CD14-positive monocyte (primary cell): ENCODE measurements at regions not wholly inside any gene's neighbourhood (a gene's known extent, or its start where the extent isn't known, plus 50 kb on each side); places are given as distances from the start of the nearest gene placed in this dataset.

Source experiments
- DNase-seq, 3 donors: peaks; one replicate each; pipeline ENCODE4 v3.0.0-alpha.2; 2011 to 2022
- H2AFZ ChIP-seq: 2 replicates; pipeline ENCODE4 v1.6.0; 2012; ENCODE audit warnings: mild to moderate bottlenecking, low read depth, low read length, inconsistent platforms; ENCODE audit not compliant: insufficient read depth, poor library complexity, severe bottlenecking
- H3K27ac ChIP-seq, 2 donors: 1 replicate in 1 of 2; 2 replicates in 1 of 2; pipeline ENCODE4 v1.5.1; 2012 to 2013; ENCODE audit warnings: low read length in 2 of 2, control low read depth in 1 of 2, inconsistent platforms in 1 of 2, low read depth in 1 of 2, mild to moderate bottlenecking in 1 of 2
- H3K27me3 ChIP-seq, 2 donors: one replicate each; pipeline versions ENCODE4 v1.6.0 to v1.6.1; 2011 to 2013; ENCODE audit warnings: low read length in 2 of 2; ENCODE audit not compliant: control insufficient read depth in 2 of 2, insufficient read depth in 2 of 2
- H3K36me3 ChIP-seq, 2 donors: replicated peaks in 1 of 2; 1 replicate in 1 of 2; 2 replicates in 1 of 2; pipeline versions ENCODE4 v1.5.1 to v1.6.1; 2012 to 2013; ENCODE audit warnings: low read length in 2 of 2, control low read depth in 1 of 2, inconsistent platforms in 1 of 2, mild to moderate bottlenecking in 1 of 2; ENCODE audit not compliant: insufficient read depth in 2 of 2, control insufficient read depth in 1 of 2
- H3K4me1 ChIP-seq, 2 donors: 1 replicate in 1 of 2; 2 replicates in 1 of 2; pipeline versions ENCODE4 v1.5.1 to v1.6.1; 2012 to 2013; ENCODE audit warnings: low read length in 2 of 2, control low read depth in 1 of 2, inconsistent platforms in 1 of 2, mild to moderate bottlenecking in 1 of 2, moderate library complexity in 1 of 2; ENCODE audit not compliant: insufficient read depth in 2 of 2, control insufficient read depth in 1 of 2
- H3K4me2 ChIP-seq: replicated peaks from 2 replicates; pipeline ENCODE3; 2012; ENCODE audit warnings: low read length, moderate library complexity, mild to moderate bottlenecking; ENCODE audit not compliant: poor library complexity, severe bottlenecking; ENCODE audit errors: extremely low read depth
- H3K4me3 ChIP-seq, 3 experiments: fragments of 200-600 bp in 1 of 3; sonication (generic) in 1 of 3; replicated peaks in 1 of 3; 1 replicate in 2 of 3; 2 replicates in 1 of 3; pipeline ENCODE4 v1.5.1; 2011 to 2013; ENCODE audit warnings: low read length in 3 of 3, mild to moderate bottlenecking in 3 of 3, control low read depth in 2 of 3, low read depth in 2 of 3, inconsistent platforms in 1 of 3, moderate library complexity in 1 of 3
- H3K79me2 ChIP-seq: 2 replicates; pipeline ENCODE4 v1.6.0; 2012; ENCODE audit warnings: mild to moderate bottlenecking, control low read depth, inconsistent platforms, low read length, moderate library complexity; ENCODE audit not compliant: insufficient read depth
- H3K9ac ChIP-seq: 2 replicates; pipeline ENCODE4 v1.6.0; 2017; ENCODE audit warnings: low read length, mild to moderate bottlenecking; ENCODE audit not compliant: insufficient read depth, poor library complexity, severe bottlenecking
- H3K9me3 ChIP-seq, 2 donors: replicated peaks in 1 of 2; 1 replicate in 1 of 2; 2 replicates in 1 of 2; pipeline versions ENCODE4 v1.5.1 to v1.6.1; 2012 to 2013; ENCODE audit warnings: low read length in 2 of 2, control low read depth in 1 of 2; ENCODE audit not compliant: control insufficient read depth in 1 of 2, insufficient read depth in 1 of 2
- H4K20me1 ChIP-seq: 2 replicates; pipeline ENCODE4 v1.6.0; 2012; ENCODE audit warnings: mild to moderate bottlenecking, low read length, control low read depth, moderate library complexity; ENCODE audit not compliant: insufficient read depth
- H3K27ac Mint-ChIP-seq, 7 donors: one replicate each; pipeline ENCODE4 v1.8.0; 2020; ENCODE audit warnings: mild to moderate bottlenecking in 7 of 7, mixed read lengths in 7 of 7, moderate library complexity in 6 of 7, inconsistent platforms in 2 of 7
- H3K27me3 Mint-ChIP-seq, 3 donors: one replicate each; pipeline ENCODE4 v1.8.0; 2021 to 2022; ENCODE audit warnings: low read depth in 3 of 3, mild to moderate bottlenecking in 3 of 3, mixed read lengths in 3 of 3, moderate library complexity in 3 of 3, inconsistent platforms in 1 of 3
- H3K36me3 Mint-ChIP-seq, 2 donors: one replicate each; pipeline ENCODE4 v1.8.0; 2020; ENCODE audit warnings: mixed read lengths in 2 of 2, inconsistent platforms in 1 of 2, mild to moderate bottlenecking in 1 of 2
- H3K4me1 Mint-ChIP-seq: one replicate; pipeline ENCODE4 v1.8.0; 2020; ENCODE audit warnings: mild to moderate bottlenecking, mixed read lengths
- H3K4me3 Mint-ChIP-seq, 2 donors: one replicate each; pipeline ENCODE4 v1.8.0; 2020; ENCODE audit warnings: mild to moderate bottlenecking in 2 of 2, mixed read lengths in 2 of 2, moderate library complexity in 1 of 2
- H3K9me3 Mint-ChIP-seq, 7 donors: one replicate each; pipeline ENCODE4 v1.8.0; 2020 to 2022; ENCODE audit warnings: mixed read lengths in 7 of 7, mild to moderate bottlenecking in 6 of 7, moderate library complexity in 6 of 7, inconsistent platforms in 2 of 7
- WGBS: methylation state at CpG from one replicate; pipeline ENCODE4 v1.1.5; 2013; ENCODE audit warnings: missing lambda C conversion rate; ENCODE audit not compliant: insufficient coverage; 5-methylcytosine and 5-hydroxymethylcytosine counted together
- intact Hi-C, 2 donors: fragments of 100-400 bp; cut with micrococcal nuclease; formaldehyde crosslinking; loops; one replicate each; pipeline versions ENCODE4 v1.15.0 to v1.15.1; 2023
- TF ChIP-seq, protein P1 (sequence below): fragments of 200-600 bp; IDR thresholded peaks from one replicate; pipeline ENCODE4 v1.8.0; 2022; ENCODE audit warnings: antibody characterized with exemption, mild to moderate bottlenecking

DNA sequence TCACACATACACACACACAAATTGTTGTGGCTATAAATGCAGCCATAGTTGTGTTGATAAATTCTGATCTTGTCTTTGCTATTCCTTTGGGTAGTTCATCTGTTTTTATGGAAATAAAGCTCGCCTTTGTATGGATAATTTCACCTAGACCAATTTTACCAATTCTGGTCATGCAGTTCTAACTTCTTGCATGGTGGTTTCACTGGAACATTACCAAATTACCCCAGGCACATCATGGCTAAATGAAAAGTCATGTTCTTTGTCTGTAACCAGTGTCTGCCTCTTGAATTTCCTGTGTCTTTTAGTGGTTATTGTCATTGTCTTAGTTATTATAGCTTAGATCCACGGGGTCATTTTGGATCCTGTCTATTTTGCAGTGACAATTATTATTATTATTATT, 50.3 kb upstream of the TMC1 start:
- H3K4me1 Mint-ChIP-seq: peaks cover 13% of the 10 kb centered on the region
- intact Hi-C loops: loop anchor here in 1 of 2 donors (5.0 kb wide), 1 partner anchor 104 kb away; the partner anchor contains the start of gene ZFAND5
- WGBS: no CpG with 5 or more reads among the region's 2 CpGs
- Histone ChIP-seq H3K9ac (no peak overlapping the region), H3K4me3 (no peak overlapping the region), H3K79me2 (no peaks in the 10 kb centered on the region), H3K27ac (no peak overlapping the region), H4K20me1 (no peaks in the 10 kb centered on the region), H3K4me2 (no peak overlapping the region), H3K27me3 (no peaks in the 10 kb centered on the region), H2AFZ (no peak overlapping the region), H3K36me3 (no peaks in the 10 kb centered on the region), H3K9me3 (no peaks in the 10 kb centered on the region), H3K4me1 (peaks cover 5 to 12% of the 10 kb centered on the region in 2 donors)
- H3K27me3 Mint-ChIP-seq: peaks cover 1 to 3% (median 1%) of the 10 kb centered on the region in 3 donors
- DNase-seq: no peak
- peaks cover 0 to 2% (median 0%) of the 10 kb centered on the region in 7 donors for H3K9me3 Mint-ChIP-seq
- H3K4me3 Mint-ChIP-seq: no peak overlapping the region
- no peak overlapping the region for H3K27ac Mint-ChIP-seq
- H3K36me3 Mint-ChIP-seq: no peaks in the 10 kb centered on the region
- TF ChIP-seq, protein P1, sequence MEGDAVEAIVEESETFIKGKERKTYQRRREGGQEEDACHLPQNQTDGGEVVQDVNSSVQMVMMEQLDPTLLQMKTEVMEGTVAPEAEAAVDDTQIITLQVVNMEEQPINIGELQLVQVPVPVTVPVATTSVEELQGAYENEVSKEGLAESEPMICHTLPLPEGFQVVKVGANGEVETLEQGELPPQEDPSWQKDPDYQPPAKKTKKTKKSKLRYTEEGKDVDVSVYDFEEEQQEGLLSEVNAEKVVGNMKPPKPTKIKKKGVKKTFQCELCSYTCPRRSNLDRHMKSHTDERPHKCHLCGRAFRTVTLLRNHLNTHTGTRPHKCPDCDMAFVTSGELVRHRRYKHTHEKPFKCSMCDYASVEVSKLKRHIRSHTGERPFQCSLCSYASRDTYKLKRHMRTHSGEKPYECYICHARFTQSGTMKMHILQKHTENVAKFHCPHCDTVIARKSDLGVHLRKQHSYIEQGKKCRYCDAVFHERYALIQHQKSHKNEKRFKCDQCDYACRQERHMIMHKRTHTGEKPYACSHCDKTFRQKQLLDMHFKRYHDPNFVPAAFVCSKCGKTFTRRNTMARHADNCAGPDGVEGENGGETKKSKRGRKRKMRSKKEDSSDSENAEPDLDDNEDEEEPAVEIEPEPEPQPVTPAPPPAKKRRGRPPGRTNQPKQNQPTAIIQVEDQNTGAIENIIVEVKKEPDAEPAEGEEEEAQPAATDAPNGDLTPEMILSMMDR: no peak

DNA sequence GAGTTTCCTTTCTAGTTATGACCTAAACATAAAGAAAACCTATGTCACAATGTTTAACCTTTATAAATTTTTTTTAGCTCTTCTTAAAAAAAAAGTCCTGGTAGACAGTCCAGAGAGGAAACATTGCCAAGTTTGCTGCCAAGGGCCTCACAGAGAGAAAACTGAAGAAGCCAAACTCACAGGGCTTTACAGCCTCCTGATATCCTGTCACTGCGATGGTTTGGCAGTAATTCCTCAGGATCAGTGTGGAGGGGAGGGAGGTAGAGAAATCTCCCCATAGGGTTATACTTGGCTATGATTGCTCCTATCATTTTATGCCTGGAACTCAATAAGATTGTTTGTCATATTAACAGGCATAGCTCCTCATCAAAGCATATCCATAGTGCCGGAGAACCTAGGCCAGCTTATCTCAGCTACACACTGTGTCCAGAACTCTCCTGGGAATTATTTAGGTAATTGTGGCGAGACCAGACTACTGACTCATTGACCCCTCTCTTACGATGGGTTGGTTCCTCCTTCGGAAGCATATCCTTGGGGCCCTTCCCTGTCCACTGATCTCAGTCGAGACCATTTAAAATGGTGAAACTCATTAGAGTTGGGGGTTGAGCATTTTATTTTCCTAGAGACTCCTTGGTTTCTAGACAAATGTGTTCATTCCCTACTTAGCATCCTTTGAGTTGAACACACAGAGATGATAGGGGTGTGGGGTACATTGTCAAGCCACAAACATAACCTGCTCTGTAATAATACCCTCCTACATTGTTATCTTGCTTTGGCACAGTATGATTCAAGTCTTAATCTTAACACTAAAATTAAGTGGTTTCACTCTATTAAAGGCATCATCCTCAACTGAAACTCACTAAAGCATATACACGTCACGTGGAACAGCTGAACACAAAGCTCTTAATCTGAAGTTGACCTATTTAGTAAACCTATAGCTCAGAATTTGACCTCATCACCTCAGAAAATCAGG, 53.4 kb upstream of the TMC1 start:
- H3K4me2 ChIP-seq: no peak overlapping the region
- H2AFZ ChIP-seq: no peak overlapping the region
- no peaks in the 10 kb centered on the region for H3K36me3 ChIP-seq
- peak overlapping the region in 1 of 7 donors; percentile 2 for H3K27ac Mint-ChIP-seq
- no peaks in the 10 kb centered on the region for H4K20me1 ChIP-seq
- H3K27me3 Mint-ChIP-seq: peaks cover 0 to 3% (median 1%) of the 10 kb centered on the region in 3 donors
- H3K4me1 Mint-ChIP-seq: peaks cover 20% of the 10 kb centered on the region
- H3K27ac ChIP-seq: no peak overlapping the region
- no peak overlapping the region for H3K4me3 Mint-ChIP-seq
- no peaks in the 10 kb centered on the region for H3K79me2 ChIP-seq
- no peaks in the 10 kb centered on the region for H3K27me3 ChIP-seq
- H3K4me1 ChIP-seq: peaks cover 15 to 21% of the 10 kb centered on the region in 2 donors
- H3K4me3 ChIP-seq: no peak overlapping the region
- intact Hi-C loops: no loop called here
- no peaks in the 10 kb centered on the region for H3K36me3 Mint-ChIP-seq
- H3K9me3 Mint-ChIP-seq: no peaks in the 10 kb centered on the region
- H3K9me3 ChIP-seq: no peaks in the 10 kb centered on the region
- TF ChIP-seq, protein P1: no peak
- DNase-seq: peak in 2 of 3 donors; percentile 16 to 22
- H3K9ac ChIP-seq: no peak overlapping the region
- no CpG with 5 or more reads among the region's 8 CpGs for WGBS
